ENCODE measurements at regions not wholly inside any gene's neighbourhood (a gene's known extent, or its start where the extent isn't known, plus 50 kb on each side); places are given as distances from the start of the nearest gene placed in this dataset.

- Histone ChIP-seq H3K9me3 (replicated peaks; ENCODE audit: control insufficient read depth, insufficient read depth, low read length) (no peaks in the 10 kb centered on the region), H4K20me1 (replicated peaks; ENCODE audit: control insufficient read depth, extremely low read depth, insufficient read depth, low read length) (no peaks in the 10 kb centered on the region), H2AFZ (ENCODE audit: low read depth, low read length) (no peak overlapping the region), H3K79me2 (ENCODE audit: control insufficient read depth, insufficient read depth, low read length) (no peaks in the 10 kb centered on the region), H3K27me3 (ENCODE audit: control insufficient read depth in 2 of 2, insufficient read depth in 2 of 2, low read length in 2 of 2) (no peaks in the 10 kb centered on the region), H3K36me3 (ENCODE audit: control insufficient read depth in 2 of 2, extremely low read depth in 1 of 2, insufficient read depth in 2 of 2, low read length in 2 of 2) (no peaks in the 10 kb centered on the region), H3K9me1 (replicated peaks; ENCODE audit: control insufficient read depth, extremely low read depth, insufficient read depth, low read length) (no peaks in the 10 kb centered on the region), H3K4me2 (ENCODE audit: insufficient read depth, low read length) (no peak overlapping the region), H3K27ac (ENCODE audit: insufficient read depth, low read depth, low read length) (no peak overlapping the region), H3K9ac (replicated peaks; ENCODE audit: extremely low read depth, insufficient read depth, low read length) (no peak overlapping the region), H3K4me1 (ENCODE audit: control insufficient read depth, extremely low read depth, insufficient read depth, low read length) (no peaks in the 10 kb centered on the region), H3K4me3 (replicated peaks in 1 of 3; ENCODE audit: insufficient read depth in 1 of 3, low read depth in 1 of 3, low read length in 3 of 3) (no peak overlapping the region)
- POLR2A ChIA-PET = no interaction called here
- no TSS peak for BruUV-seq (replicated peaks)
- dilution Hi-C loops (cut with MboI; ENCODE audit: extremely low pct_ligation_motif_present, low sequenced_read_pairs) = no loop called here
- DNase-seq (ENCODE audit: low read depth, low spot score) (no peak), FAIRE-seq (no peak)
- CTCF ChIA-PET = no interaction called here
- no peak for TF ChIP-seq JUN (IDR thresholded peaks at IDR 0.05; ENCODE audit: borderline replicate concordance, insufficient read depth, insufficient read length, low read depth)
- intact Hi-C loops (cut with micrococcal nuclease) = no loop called here
Measured at GRCh38 chr3:174716956-174717505, 142.1 kb upstream of the NAALADL2 start.

- FAIRE-seq (no peak), DNase-seq (ENCODE audit: low read depth, low spot score) (no peak)
- Histone ChIP-seq H3K4me1 (ENCODE audit: control insufficient read depth, extremely low read depth, insufficient read depth, low read length) (no peaks in the 10 kb centered on the region), H3K79me2 (ENCODE audit: control insufficient read depth, insufficient read depth, low read length) (no peaks in the 10 kb centered on the region), H3K36me3 (ENCODE audit: control insufficient read depth in 2 of 2, extremely low read depth in 1 of 2, insufficient read depth in 2 of 2, low read length in 2 of 2) (no peaks in the 10 kb centered on the region), H3K4me3 (replicated peaks in 1 of 3; ENCODE audit: insufficient read depth in 1 of 3, low read depth in 1 of 3, low read length in 3 of 3) (no peak overlapping the region), H2AFZ (ENCODE audit: low read depth, low read length) (no peak overlapping the region), H3K4me2 (ENCODE audit: insufficient read depth, low read length) (no peak overlapping the region), H3K27ac (ENCODE audit: insufficient read depth, low read depth, low read length) (no peak overlapping the region), H3K9me1 (replicated peaks; ENCODE audit: control insufficient read depth, extremely low read depth, insufficient read depth, low read length) (no peaks in the 10 kb centered on the region), H3K9ac (replicated peaks; ENCODE audit: extremely low read depth, insufficient read depth, low read length) (no peak overlapping the region), H3K9me3 (replicated peaks; ENCODE audit: control insufficient read depth, insufficient read depth, low read length) (no peaks in the 10 kb centered on the region), H4K20me1 (replicated peaks; ENCODE audit: control insufficient read depth, extremely low read depth, insufficient read depth, low read length) (no peaks in the 10 kb centered on the region), H3K27me3 (ENCODE audit: control insufficient read depth in 2 of 2, insufficient read depth in 2 of 2, low read length in 2 of 2) (no peaks in the 10 kb centered on the region)
- CTCF ChIA-PET = interaction anchor here (0.7 kb wide), 1 partner anchor 16 kb away, joined by 3 read pairs; no protein-coding TSS in a partner anchor
- BruUV-seq (replicated peaks) = no TSS peak
- POLR2A ChIA-PET = no interaction called here
- TF ChIP-seq EZH2 (IDR thresholded peaks at IDR 0.05; ENCODE audit: borderline replicate concordance, low read depth, low read length, severe bottlenecking) (no peak), POLR2AphosphoS5 (IDR thresholded peaks at IDR 0.05; ENCODE audit: insufficient read depth, low read depth, low read length) (no peak), POLR2A (IDR thresholded peaks at IDR 0.05; ENCODE audit: low read depth, low read length) (no peak), CTCF (IDR thresholded peaks at IDR 0.05; ENCODE audit: extremely low read depth in 1 of 2, insufficient read depth in 1 of 2, low read depth in 1 of 2, low read length in 2 of 2) (no peak)
- TF ChIP-seq, protein P1, sequence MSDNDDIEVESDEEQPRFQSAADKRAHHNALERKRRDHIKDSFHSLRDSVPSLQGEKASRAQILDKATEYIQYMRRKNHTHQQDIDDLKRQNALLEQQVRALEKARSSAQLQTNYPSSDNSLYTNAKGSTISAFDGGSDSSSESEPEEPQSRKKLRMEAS (IDR thresholded peaks at IDR 0.05; ENCODE audit: insufficient read depth, insufficient read length) = no peak
- dilution Hi-C loops (cut with MboI; ENCODE audit: extremely low pct_ligation_motif_present, low sequenced_read_pairs) = no loop called here
- intact Hi-C loops (cut with micrococcal nuclease) = no loop called here
Measured at GRCh38 chr3:174720717-174721116, 138.4 kb upstream of the NAALADL2 start.

Measured in endothelial cell of umbilical vein (primary cell).